ENCODE measurements at regions not wholly inside any gene's neighbourhood (a gene's known extent, or its start where the extent isn't known, plus 50 kb on each side); places are given as distances from the start of the nearest gene placed in this dataset.

DNA sequence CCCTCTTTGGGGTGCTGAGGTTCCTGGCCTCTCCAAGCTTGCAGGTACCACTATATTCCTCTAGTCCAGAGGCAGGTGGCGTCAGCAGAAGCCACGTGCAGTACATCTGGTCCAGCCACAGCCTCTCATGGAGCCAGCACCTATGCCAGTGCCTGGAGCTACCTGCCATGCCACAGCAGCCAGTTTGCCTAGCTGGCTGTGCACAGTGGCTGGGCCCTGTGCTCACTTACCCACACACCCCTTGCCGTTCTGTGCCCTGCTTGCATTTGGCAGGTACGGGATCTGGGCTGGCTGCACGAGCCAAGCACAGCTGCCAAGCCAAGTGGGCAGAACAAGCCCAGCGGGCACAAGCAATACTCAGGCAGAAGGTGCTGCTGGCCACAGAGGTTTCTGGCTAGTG, 601.1 kb downstream of the EPHA5 start:
- H3K4me1 ChIP-seq = no peaks in the 10 kb centered on the region
- in situ Hi-C loops (cut with MboI; ENCODE audit: low pct_ligation_motif_present in 1 of 4, low pct_unique_long_range_greater_than_20kb in 1 of 4, low sequenced_read_pairs in 3 of 4) (no loop called here), intact Hi-C loops (cut with DNase I; ENCODE audit: low total_unique reads) (no loop called here)
- no peaks in the 10 kb centered on the region for H3K36me3 ChIP-seq
- TF ChIP-seq POLR2AphosphoS5 (IDR thresholded peaks at IDR 0.05) (no peak), POLR2A (IDR thresholded peaks at IDR 0.05) (no peak), CTCF (IDR thresholded peaks at IDR 0.05) (no peak), EP300 (IDR thresholded peaks at IDR 0.05; ENCODE audit: low read depth) (no peak)
- 55% methylated on average over 6 of the region's 6 CpGs; no CpG with 5 or more reads in 1 of the 2 donors for WGBS, 2 donors (ENCODE audit: low coverage in 1 of 2)
- H3K9me3 ChIP-seq = no peaks in the 10 kb centered on the region
- H3K4me3 ChIP-seq = no peak overlapping the region
- H3K27me3 ChIP-seq = no peaks in the 10 kb centered on the region
- no peak overlapping the region for H3K27ac ChIP-seq
- no peak for DNase-seq

DNA sequence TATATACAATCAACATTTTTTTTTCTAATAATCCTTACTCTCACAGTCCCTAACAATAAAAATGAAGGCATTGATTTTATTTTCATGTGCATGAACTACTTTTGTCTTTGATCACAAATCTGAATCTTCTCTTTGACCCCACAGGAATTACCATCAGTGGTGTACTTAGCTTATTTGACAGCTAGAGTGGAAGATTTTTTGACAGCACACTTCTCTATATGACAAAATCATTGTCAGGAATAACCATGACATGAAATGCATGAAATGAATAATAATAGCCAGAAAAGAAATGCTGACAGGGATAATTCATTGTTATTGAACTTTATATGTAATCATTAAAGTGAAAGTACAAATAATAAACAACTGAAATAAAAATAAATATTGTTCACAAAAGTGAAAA, 604.2 kb downstream of the EPHA5 start:
- intact Hi-C loops (cut with DNase I; ENCODE audit: low total_unique reads) (no loop called here), in situ Hi-C loops (cut with MboI; ENCODE audit: low pct_ligation_motif_present in 1 of 4, low pct_unique_long_range_greater_than_20kb in 1 of 4, low sequenced_read_pairs in 3 of 4) (no loop called here)
- H3K27me3 ChIP-seq = no peaks in the 10 kb centered on the region
- H3K27ac ChIP-seq = no peak overlapping the region
- H3K36me3 ChIP-seq = no peaks in the 10 kb centered on the region
- H3K9me3 ChIP-seq = no peaks in the 10 kb centered on the region
- no peak overlapping the region for H3K4me3 ChIP-seq
- DNase-seq = no peak
- H3K4me1 ChIP-seq = no peaks in the 10 kb centered on the region
- TF ChIP-seq EP300 (IDR thresholded peaks at IDR 0.05; ENCODE audit: low read depth) = no peak
- TF ChIP-seq POLR2A (IDR thresholded peaks at IDR 0.05) = no peak
- no peak for TF ChIP-seq POLR2AphosphoS5 (IDR thresholded peaks at IDR 0.05)
- TF ChIP-seq CTCF (IDR thresholded peaks at IDR 0.05) = no peak

- intact Hi-C loops (cut with DNase I; ENCODE audit: low total_unique reads) (no loop called here), in situ Hi-C loops (cut with MboI; ENCODE audit: low pct_ligation_motif_present in 1 of 4, low pct_unique_long_range_greater_than_20kb in 1 of 4, low sequenced_read_pairs in 3 of 4) (no loop called here)
- H3K4me3 ChIP-seq = no peak overlapping the region
- H3K36me3 ChIP-seq = no peaks in the 10 kb centered on the region
- no peak for DNase-seq
- H3K27me3 ChIP-seq = no peaks in the 10 kb centered on the region
- TF ChIP-seq EP300 (IDR thresholded peaks at IDR 0.05; ENCODE audit: low read depth) = no peak
- no peak for TF ChIP-seq POLR2A (IDR thresholded peaks at IDR 0.05)
- TF ChIP-seq POLR2AphosphoS5 (IDR thresholded peaks at IDR 0.05) = no peak
- TF ChIP-seq CTCF (IDR thresholded peaks at IDR 0.05) = no peak
- 82 to 97% methylated on average over 1 of the region's 1 CpG for WGBS, 2 donors (ENCODE audit: low coverage in 1 of 2)
- H3K27ac ChIP-seq = no peak overlapping the region
- H3K9me3 ChIP-seq = no peaks in the 10 kb centered on the region
- H3K4me1 ChIP-seq = no peaks in the 10 kb centered on the region
Measured at GRCh38 chr4:65063601-65064000, 606.7 kb downstream of the EPHA5 start.

DNA sequence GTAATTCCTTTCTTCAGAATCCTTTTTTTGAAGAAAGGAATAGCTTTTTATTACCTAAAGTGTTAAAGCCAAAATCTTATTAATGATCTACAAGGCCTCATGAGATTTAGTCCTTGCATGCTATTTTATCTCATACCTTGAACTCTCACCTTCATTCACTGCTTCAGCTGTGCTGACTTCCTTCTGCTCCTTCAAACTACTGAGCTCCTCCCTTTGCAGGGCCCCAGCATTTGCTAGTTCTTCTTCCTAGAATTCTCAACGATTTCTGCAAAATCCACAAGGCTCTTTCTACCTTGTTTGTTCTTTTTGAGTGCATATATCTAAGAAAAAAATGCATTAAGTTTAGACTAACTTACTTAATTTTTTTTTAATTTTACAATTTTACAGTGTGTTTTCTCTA, 619.5 kb downstream of the EPHA5 start:
- peaks cover 0 to 4% (median 0%) of the 10 kb centered on the region in 4 donors for H3K4me1 ChIP-seq
- H3K9me3 ChIP-seq = no peaks in the 10 kb centered on the region
- intact Hi-C loops (cut with DNase I; ENCODE audit: low total_unique reads) (no loop called here), in situ Hi-C loops (cut with MboI; ENCODE audit: low pct_ligation_motif_present in 1 of 4, low pct_unique_long_range_greater_than_20kb in 1 of 4, low sequenced_read_pairs in 3 of 4) (no loop called here)
- no peak overlapping the region for H3K4me3 ChIP-seq
- DNase-seq = no peak
- H3K27ac ChIP-seq = no peak overlapping the region
- whole genome bisulfite sequencing, 2 donors (ENCODE audit: low coverage in 1 of 2) = 0% methylated on average over 1 of the region's 1 CpG
- no peaks in the 10 kb centered on the region for H3K27me3 ChIP-seq
- no peaks in the 10 kb centered on the region for H3K36me3 ChIP-seq
- TF ChIP-seq POLR2A (IDR thresholded peaks at IDR 0.05) = no peak
- no peak for TF ChIP-seq POLR2AphosphoS5 (IDR thresholded peaks at IDR 0.05)
- TF ChIP-seq EP300 (IDR thresholded peaks at IDR 0.05; ENCODE audit: low read depth) = no peak
- no peak for TF ChIP-seq CTCF (IDR thresholded peaks at IDR 0.05)

Data from transverse colon (tissue), 4 donors.